SK-N-SH treated with all-trans-retinoic acid at 6 μM for 48 hours (cell line): ENCODE measurements at regions not wholly inside any gene's neighbourhood (a gene's known extent, or its start where the extent isn't known, plus 50 kb on each side); places are given as distances from the start of the nearest gene placed in this dataset.

Source experiments
- ARNTL ChIP-seq: fragments of 450-650 bp; formaldehyde crosslinking; IDR thresholded peaks from 2 replicates; pipeline ENCODE4 v1.5.0; 2020; ENCODE audit warnings: low read depth, mild to moderate bottlenecking, moderate library complexity, borderline replicate concordance
- PATZ1 ChIP-seq: fragments of 250-450 bp; sonication (Bioruptor Pico); IDR thresholded peaks from 2 replicates; pipeline ENCODE4 v1.8.0; 2020; ENCODE audit warnings: mild to moderate bottlenecking, moderate library complexity, borderline replicate concordance
- TOX ChIP-seq: fragments of 250-450 bp; sonication (Bioruptor Pico); IDR thresholded peaks from 2 replicates; pipeline ENCODE4 v1.8.0; 2021; ENCODE audit warnings: mild to moderate bottlenecking, moderate library complexity, borderline replicate concordance

- no peak for TF ChIP-seq TOX (CRISPR knock-in tag)
- TF ChIP-seq PATZ1 (CRISPR knock-in tag): no peak
- no peak for TF ChIP-seq ARNTL (CRISPR knock-in tag)
Measured at GRCh38 chr3:127411083-127411727, 123.4 kb upstream of the PRR20G start.
